Colonic mucosa (tissue), 4 donors: ENCODE measurements at regions not wholly inside any gene's neighbourhood (a gene's known extent, or its start where the extent isn't known, plus 50 kb on each side); places are given as distances from the start of the nearest gene placed in this dataset.

Experiments used
- DNase-seq: peaks from one replicate; pipeline ENCODE4 v3.0.0-alpha.2; 2020
- H3K27ac ChIP-seq: fragments of 200-600 bp; one replicate; pipeline ENCODE4 v1.8.0; 2021
- H3K27me3 ChIP-seq: fragments of 200-600 bp; one replicate; pipeline ENCODE4 v1.8.0; 2021
- H3K36me3 ChIP-seq: fragments of 200-600 bp; one replicate; pipeline ENCODE4 v1.8.0; 2021
- H3K4me1 ChIP-seq: fragments of 200-600 bp; one replicate; pipeline ENCODE4 v1.8.0; 2021; ENCODE audit warnings: mild to moderate bottlenecking
- H3K4me3 ChIP-seq: fragments of 200-600 bp; one replicate; pipeline ENCODE4 v1.8.0; 2021
- H3K9ac ChIP-seq, 2 donors: one replicate each; pipeline ENCODE4 v1.7.0; 2013; ENCODE audit warnings: control low read depth in 2 of 2, low read depth in 2 of 2, low read length in 2 of 2
- H3K9me3 ChIP-seq: fragments of 200-600 bp; one replicate; pipeline ENCODE4 v1.8.0; 2021
- intact Hi-C: fragments of 100-400 bp; cut with DNase I; formaldehyde crosslinking; loops from one replicate; pipeline ENCODE4 v1.14.1; 2022
- TF ChIP-seq, protein P1 (sequence below): fragments of 200-600 bp; IDR thresholded peaks from one replicate; pipeline ENCODE4 v1.8.0; 2022; ENCODE audit warnings: antibody characterized with exemption, mild to moderate bottlenecking
- donor health status: healthy.
- donor health status: DM: no; HTN: no; CAD: no.
- donor health status: DM: no; HTN: no; CAD: no.

DNA sequence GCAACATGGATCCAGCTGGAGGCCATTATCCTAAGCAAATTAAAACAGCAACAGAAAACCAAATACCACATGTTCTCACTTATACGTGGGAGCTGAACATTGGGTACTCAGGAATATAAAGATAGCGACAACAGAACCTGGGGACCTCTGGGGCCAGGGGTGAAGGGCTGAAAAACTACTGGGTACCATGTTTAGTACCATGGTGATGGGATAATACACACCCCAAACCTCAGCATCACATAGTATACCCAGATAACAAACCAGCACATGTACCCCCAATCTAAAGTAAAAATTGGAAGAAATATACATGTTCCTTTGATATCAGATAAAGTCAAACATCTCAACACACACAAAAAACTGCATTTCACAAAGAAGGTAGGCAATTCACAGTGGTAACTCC, 876.2 kb downstream of the TBL1XR1 start:
- H3K4me1 ChIP-seq, result no peaks in the 10 kb centered on the region
- H3K4me3 ChIP-seq, result no peak overlapping the region
- no peak overlapping the region for H3K9ac ChIP-seq
- H3K36me3 ChIP-seq, result no peaks in the 10 kb centered on the region
- H3K27ac ChIP-seq, result no peak overlapping the region
- DNase-seq, result no peak
- intact Hi-C loops, result no loop called here
- H3K9me3 ChIP-seq, result no peaks in the 10 kb centered on the region
- TF ChIP-seq, protein P1, sequence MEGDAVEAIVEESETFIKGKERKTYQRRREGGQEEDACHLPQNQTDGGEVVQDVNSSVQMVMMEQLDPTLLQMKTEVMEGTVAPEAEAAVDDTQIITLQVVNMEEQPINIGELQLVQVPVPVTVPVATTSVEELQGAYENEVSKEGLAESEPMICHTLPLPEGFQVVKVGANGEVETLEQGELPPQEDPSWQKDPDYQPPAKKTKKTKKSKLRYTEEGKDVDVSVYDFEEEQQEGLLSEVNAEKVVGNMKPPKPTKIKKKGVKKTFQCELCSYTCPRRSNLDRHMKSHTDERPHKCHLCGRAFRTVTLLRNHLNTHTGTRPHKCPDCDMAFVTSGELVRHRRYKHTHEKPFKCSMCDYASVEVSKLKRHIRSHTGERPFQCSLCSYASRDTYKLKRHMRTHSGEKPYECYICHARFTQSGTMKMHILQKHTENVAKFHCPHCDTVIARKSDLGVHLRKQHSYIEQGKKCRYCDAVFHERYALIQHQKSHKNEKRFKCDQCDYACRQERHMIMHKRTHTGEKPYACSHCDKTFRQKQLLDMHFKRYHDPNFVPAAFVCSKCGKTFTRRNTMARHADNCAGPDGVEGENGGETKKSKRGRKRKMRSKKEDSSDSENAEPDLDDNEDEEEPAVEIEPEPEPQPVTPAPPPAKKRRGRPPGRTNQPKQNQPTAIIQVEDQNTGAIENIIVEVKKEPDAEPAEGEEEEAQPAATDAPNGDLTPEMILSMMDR, result no peak
- no peaks in the 10 kb centered on the region for H3K27me3 ChIP-seq

DNA sequence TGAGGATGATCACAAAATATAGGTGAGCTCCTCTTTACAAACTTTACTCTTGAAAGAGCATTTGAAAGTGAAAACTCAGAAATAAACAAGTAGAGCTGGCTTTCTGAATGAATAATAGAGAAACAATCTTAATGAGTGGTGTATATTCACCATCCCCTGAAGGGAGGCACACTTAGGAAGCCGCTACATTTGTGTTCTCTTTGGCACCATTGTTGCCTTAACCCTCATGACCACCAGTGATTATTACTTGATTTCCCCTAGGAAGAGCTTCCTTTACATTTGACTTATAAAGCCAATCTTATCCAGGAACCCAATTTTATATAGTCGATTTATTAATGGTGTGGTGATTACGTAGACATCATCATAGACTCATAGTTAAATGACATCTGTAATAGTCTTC, 883.9 kb downstream of the TBL1XR1 start:
- no peaks in the 10 kb centered on the region for H3K36me3 ChIP-seq
- H3K4me1 ChIP-seq, result no peaks in the 10 kb centered on the region
- H3K9me3 ChIP-seq, result no peaks in the 10 kb centered on the region
- TF ChIP-seq, protein P1, result no peak
- no peak overlapping the region for H3K4me3 ChIP-seq
- H3K9ac ChIP-seq, result no peak overlapping the region
- intact Hi-C loops, result no loop called here
- no peak for DNase-seq
- no peaks in the 10 kb centered on the region for H3K27me3 ChIP-seq
- no peak overlapping the region for H3K27ac ChIP-seq

DNA sequence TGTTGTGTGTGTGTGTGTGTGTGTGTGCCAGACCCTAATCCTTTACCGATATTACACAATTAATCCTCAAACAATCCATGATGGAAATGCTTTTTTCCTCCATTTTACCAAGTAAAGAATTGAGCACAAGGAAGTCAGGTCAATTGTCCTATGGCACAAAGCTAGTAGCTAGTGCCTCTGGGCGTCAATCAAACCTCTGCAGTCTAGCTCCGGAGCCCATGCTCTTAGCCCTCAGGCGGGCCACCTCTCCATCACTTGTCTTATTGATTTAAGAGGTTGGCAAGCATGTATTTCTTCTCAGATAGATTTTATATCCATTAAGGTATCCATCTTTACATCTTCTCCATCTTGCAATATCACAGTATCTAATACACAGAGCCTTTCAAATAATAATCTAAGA, 886.6 kb downstream of the TBL1XR1 start:
- TF ChIP-seq, protein P1, result no peak
- intact Hi-C loops, result no loop called here
- DNase-seq, result no peak
- no peaks in the 10 kb centered on the region for H3K9me3 ChIP-seq
- no peak overlapping the region for H3K4me3 ChIP-seq
- H3K27me3 ChIP-seq, result no peaks in the 10 kb centered on the region
- no peaks in the 10 kb centered on the region for H3K4me1 ChIP-seq
- no peak overlapping the region for H3K9ac ChIP-seq
- H3K27ac ChIP-seq, result no peak overlapping the region
- no peaks in the 10 kb centered on the region for H3K36me3 ChIP-seq

DNA sequence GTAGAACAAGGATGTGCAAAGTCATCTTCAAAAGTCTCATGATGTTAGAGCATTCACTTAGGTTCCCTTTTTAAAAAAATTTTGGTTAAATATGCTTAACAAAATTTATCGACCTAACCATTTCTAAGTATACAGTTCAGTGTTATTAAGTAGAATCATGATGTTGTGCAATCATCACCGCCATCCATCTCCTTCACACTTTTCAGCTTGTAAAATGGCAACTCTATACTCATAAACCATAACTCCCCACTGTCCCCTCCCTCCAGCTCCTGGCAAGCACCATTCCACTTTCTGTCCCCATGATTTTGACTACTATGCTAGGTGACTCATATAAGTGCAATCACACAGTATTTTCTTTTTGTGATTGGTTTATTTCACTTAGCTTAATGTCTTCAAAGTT, 895.0 kb downstream of the TBL1XR1 start:
- DNase-seq, result no peak
- H3K9ac ChIP-seq, result no peak overlapping the region
- H3K27ac ChIP-seq, result no peak overlapping the region
- H3K4me1 ChIP-seq, result no peaks in the 10 kb centered on the region
- no peaks in the 10 kb centered on the region for H3K27me3 ChIP-seq
- no peaks in the 10 kb centered on the region for H3K9me3 ChIP-seq
- TF ChIP-seq, protein P1, result no peak
- H3K4me3 ChIP-seq, result no peak overlapping the region
- no peaks in the 10 kb centered on the region for H3K36me3 ChIP-seq
- intact Hi-C loops, result no loop called here

DNA sequence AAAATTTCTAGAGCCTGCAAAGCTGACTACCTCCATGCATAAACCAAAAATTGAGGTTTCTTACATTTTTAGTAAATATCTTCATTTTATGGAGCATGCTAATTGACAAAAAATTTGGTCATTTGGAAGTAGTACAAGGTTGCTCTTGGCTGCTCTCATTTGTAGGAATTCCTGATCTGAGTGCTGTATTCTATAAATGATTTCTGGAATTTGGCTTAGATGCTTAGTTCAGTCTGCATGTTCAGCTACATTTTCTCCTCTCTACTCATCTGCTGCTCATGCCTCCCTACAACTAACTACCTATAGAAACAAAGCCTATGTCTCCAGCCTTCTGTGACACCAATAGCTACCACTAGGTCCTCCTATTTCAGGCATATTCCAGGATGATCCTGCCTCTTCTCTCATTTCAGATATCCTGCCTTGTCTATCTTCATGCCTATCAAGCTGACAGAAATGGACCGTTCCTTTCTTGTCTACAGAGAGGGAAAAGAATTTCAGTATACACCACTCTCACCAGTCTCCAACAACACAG, 901.1 kb downstream of the TBL1XR1 start:
- intact Hi-C loops, result no loop called here
- Histone ChIP-seq H3K9me3 (no peaks in the 10 kb centered on the region), H3K36me3 (no peaks in the 10 kb centered on the region), H3K4me3 (no peak overlapping the region), H3K27ac (no peak overlapping the region), H3K27me3 (no peaks in the 10 kb centered on the region), H3K4me1 (no peaks in the 10 kb centered on the region), H3K9ac (no peak overlapping the region)
- DNase-seq, result no peak
- TF ChIP-seq, protein P1, result no peak

DNA sequence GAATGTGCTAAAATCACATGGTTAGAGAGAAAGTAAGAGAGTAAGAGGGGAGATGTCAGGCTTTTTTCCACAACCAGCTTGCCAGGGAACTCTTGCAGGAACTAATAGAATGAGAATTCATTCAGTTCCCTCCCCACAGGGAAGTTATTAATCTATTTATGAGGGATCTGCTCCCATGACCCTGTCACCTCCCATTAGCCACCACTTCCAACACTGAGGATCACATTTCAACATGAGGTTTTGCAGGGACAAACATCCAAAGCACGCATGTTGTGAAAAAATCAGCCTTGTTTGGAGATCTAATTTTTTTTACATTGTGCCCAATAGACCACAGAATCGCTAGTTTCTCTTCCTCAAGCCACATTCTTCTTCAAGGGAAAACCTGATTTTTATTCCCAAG, 904.0 kb downstream of the TBL1XR1 start:
- Histone ChIP-seq H3K4me1 (no peaks in the 10 kb centered on the region), H3K27me3 (no peaks in the 10 kb centered on the region), H3K27ac (no peak overlapping the region), H3K36me3 (no peaks in the 10 kb centered on the region), H3K9ac (no peak overlapping the region), H3K4me3 (no peak overlapping the region), H3K9me3 (no peaks in the 10 kb centered on the region)
- TF ChIP-seq, protein P1, result no peak
- intact Hi-C loops, result no loop called here
- DNase-seq, result no peak
